GM12878 (cell line): ENCODE measurements at regions not wholly inside any gene's neighbourhood (a gene's known extent, or its start where the extent isn't known, plus 50 kb on each side); places are given as distances from the start of the nearest gene placed in this dataset.

Source experiments
- ATAC-seq: fragments of 200-7000 bp; cut with Tn5 transposase; 3 replicates; pipeline ENCODE4 v1.9.1; 2020; ENCODE audit warnings: mild to moderate bottlenecking, moderate library complexity
- BruUV-seq: library from RNA; stranded (reverse); fragments of 400-500 nt; replicated peaks from 2 replicates; lab custom pipeline; 2021; lab: Mats Ljungman, UMichigan
- CTCF ChIA-PET: fragments of 300-600 bp; sonication (Branson Sonifier 250); formaldehyde crosslinking; extraction: SDS; loops from one replicate; lab custom pipeline; 2021; ENCODE audit warnings: inconsistent platforms; lab: Yijun Ruan, JAX
- POLR2A ChIA-PET: fragments of 350-600 bp; formaldehyde crosslinking; extraction: SDS; loops from one replicate; lab custom pipeline; 2021; ENCODE audit warnings: inconsistent platforms; lab: Charles Lee
- RAD21 ChIA-PET: fragments of 300-600 bp; sonication (Branson Sonifier 250); formaldehyde crosslinking; loops from one replicate; lab custom pipeline; 2023; ENCODE audit warnings: antibody characterized with exemption; ENCODE audit not compliant: unreplicated experiment; lab: Charles Lee
- SMC1A ChIA-PET: fragments of 300-600 bp; sonication (Branson Sonifier 250); formaldehyde crosslinking; loops from one replicate; lab custom pipeline; 2023; ENCODE audit not compliant: unreplicated experiment, uncharacterized antibody; lab: Charles Lee
- DNase-seq: peaks from one replicate; pipeline ENCODE4 v3.0.0-alpha.2; 2011; ENCODE audit warnings: low read depth, low spot score
- FAIRE-seq: peaks from 3 replicates; lab custom pipeline; 2011; peaks lifted over from hg19 to GRCh38; lab: Jason Lieb, UNC
- H2AFZ ChIP-seq: 2 replicates; pipeline ENCODE4 v1.6.0; 2011; ENCODE audit warnings: low read depth, low read length, control low read depth; ENCODE audit not compliant: control insufficient read depth
- H3K27ac ChIP-seq: 2 replicates; pipeline ENCODE4 v1.5.1; 2011; ENCODE audit warnings: control low read depth; ENCODE audit not compliant: control insufficient read depth, insufficient read depth
- H3K27me3 ChIP-seq, 2 experiments: replicated peaks in 1 of 2; 2 replicates each; pipeline versions ENCODE4 v1.6.0 to v1.6.1; 2011; ENCODE audit warnings: low read length in 1 of 2; ENCODE audit not compliant: control insufficient read depth in 2 of 2, insufficient read depth in 2 of 2
- H3K36me3 ChIP-seq, 2 experiments: 2 replicates each; pipeline ENCODE4 v1.5.1; 2011; ENCODE audit warnings: low read length in 1 of 2; ENCODE audit not compliant: control insufficient read depth in 2 of 2, insufficient read depth in 2 of 2
- H3K4me1 ChIP-seq: 2 replicates; pipeline ENCODE4 v1.6.1; 2011; ENCODE audit warnings: mild to moderate bottlenecking, low read length, moderate library complexity, mixed read lengths; ENCODE audit not compliant: control insufficient read depth, insufficient read depth
- H3K4me2 ChIP-seq: 2 replicates; pipeline ENCODE4 v1.6.0; 2011; ENCODE audit warnings: control low read depth; ENCODE audit not compliant: control insufficient read depth, insufficient read depth
- H3K4me3 ChIP-seq: fragments of 200-600 bp; sonication (generic); 2 replicates; pipeline ENCODE4 v1.5.1; 2016
- H3K79me2 ChIP-seq: 2 replicates; pipeline ENCODE4 v1.6.0; 2011; ENCODE audit warnings: low read length; ENCODE audit not compliant: control insufficient read depth, insufficient read depth
- H3K9ac ChIP-seq: 2 replicates; pipeline ENCODE4 v1.8.0; 2011; ENCODE audit warnings: low read length, control low read depth, mixed read lengths; ENCODE audit not compliant: control insufficient read depth, insufficient read depth
- H3K9me3 ChIP-seq: replicated peaks from 3 replicates; pipeline ENCODE4 v1.5.1; 2011; ENCODE audit warnings: mild to moderate bottlenecking, low read length; ENCODE audit not compliant: control insufficient read depth, insufficient read depth
- H4K20me1 ChIP-seq: 2 replicates; pipeline ENCODE4 v1.6.0; 2011; ENCODE audit not compliant: control insufficient read depth, insufficient read depth
- CBX5 ChIP-seq: sonication (generic); IDR thresholded peaks from 2 replicates; pipeline ENCODE4 v1.6.1; 2016; ENCODE audit warnings: low read depth, moderate library complexity, mild to moderate bottlenecking, inconsistent platforms
- ELK1 ChIP-seq: IDR thresholded peaks from 2 replicates; pipeline ENCODE4 v1.6.1; 2012; ENCODE audit warnings: low read depth, low read length, improper control_type of control experiment
- HCFC1 ChIP-seq: fragments of 150-350 bp; IDR thresholded peaks from 2 replicates; pipeline ENCODE4 v1.6.1; 2014; ENCODE audit warnings: low read length
- MAX ChIP-seq: IDR thresholded peaks from 2 replicates; pipeline ENCODE4 v1.6.1; 2012; ENCODE audit warnings: low read depth, low read length, improper control_type of control experiment
- MYC ChIP-seq: IDR thresholded peaks from 2 replicates; pipeline ENCODE4 v1.6.1; 2011; ENCODE audit warnings: mild to moderate bottlenecking, low read length, moderate library complexity, inconsistent platforms; ENCODE audit not compliant: insufficient read depth, insufficient replicate concordance, insufficient read length, severe bottlenecking
- NFYB ChIP-seq: IDR thresholded peaks from 2 replicates; pipeline ENCODE4 v1.6.1; 2011; ENCODE audit warnings: low read depth, mild to moderate bottlenecking, low read length, improper control_type of control experiment, moderate library complexity; ENCODE audit not compliant: insufficient read depth
- NR2C1 ChIP-seq: fragments of 450-650 bp; IDR thresholded peaks from 2 replicates; pipeline ENCODE4 v1.6.1; 2017; ENCODE audit warnings: antibody characterized with exemption, mild to moderate bottlenecking, moderate library complexity
- PAX5 ChIP-seq: IDR thresholded peaks from 2 replicates; pipeline ENCODE4 v1.6.1; 2011; ENCODE audit warnings: low read depth, low read length, borderline replicate concordance
- POLR2AphosphoS2 ChIP-seq: IDR thresholded peaks from 2 replicates; pipeline ENCODE4 v1.6.1; 2011; ENCODE audit warnings: low read depth, mild to moderate bottlenecking, low read length, improper control_type of control experiment, moderate library complexity
- RUNX3 ChIP-seq: IDR thresholded peaks from 2 replicates; pipeline ENCODE4 v1.6.1; 2012; ENCODE audit warnings: low read length, inconsistent platforms
- SPI1 ChIP-seq: IDR thresholded peaks from 2 replicates; pipeline ENCODE4 v1.6.1; 2011; ENCODE audit warnings: low read depth, mild to moderate bottlenecking, low read length, moderate library complexity, borderline replicate concordance; ENCODE audit not compliant: insufficient read depth
- STAT1 ChIP-seq: fragments of 450-650 bp; conservative IDR thresholded peaks from 2 replicates; pipeline ENCODE4 v1.6.1; 2014; ENCODE audit warnings: antibody characterized with exemption, mild to moderate bottlenecking
- STAT3 ChIP-seq: IDR thresholded peaks from 2 replicates; pipeline ENCODE4 v1.6.1; 2011; ENCODE audit warnings: low read depth, low read length, improper control_type of control experiment
- USF1 ChIP-seq: IDR thresholded peaks from 2 replicates; pipeline ENCODE4 v1.6.1; 2011; ENCODE audit warnings: borderline replicate concordance, low read depth, mild to moderate bottlenecking, moderate library complexity, mixed read lengths, low read length; ENCODE audit not compliant: insufficient read depth; ENCODE audit errors: extremely low read length
- ZBTB33 ChIP-seq: fragments of 450-650 bp; IDR thresholded peaks from 2 replicates; pipeline ENCODE4 v1.6.1; 2017; ENCODE audit warnings: mild to moderate bottlenecking
- ZNF622 ChIP-seq: fragments of 450-650 bp; IDR thresholded peaks from 2 replicates; pipeline ENCODE4 v1.6.1; 2017; ENCODE audit warnings: mild to moderate bottlenecking, inconsistent platforms
- WGBS: methylation state at CpG from one replicate; pipeline ENCODE4 v1.1.6; 2016; ENCODE audit warnings: low lambda C conversion rate; ENCODE audit not compliant: insufficient replicate concordance, insufficient coverage; ENCODE audit errors: missing lambda C conversion rate; 5-methylcytosine and 5-hydroxymethylcytosine counted together
- in situ Hi-C: fragments of 300-500 bp; cut with MboI; formaldehyde crosslinking; loops from 9 replicates; pipeline ENCODE4 v1.14.3; 2018; ENCODE audit warnings: mixed read lengths
- intact Hi-C: fragments of 100-400 bp; cut with micrococcal nuclease; formaldehyde crosslinking; loops from one replicate; pipeline ENCODE4 v1.14.2; 2022; ENCODE audit not compliant: unreplicated experiment
- TF ChIP-seq, protein P1 (sequence below), 3 experiments: IDR thresholded peaks in 2 of 3; conservative IDR thresholded peaks in 1 of 3; 2 replicates each; pipeline ENCODE4 v1.5.1; 2011; ENCODE audit warnings: low read depth in 3 of 3, low read length in 3 of 3, mild to moderate bottlenecking in 3 of 3, control low read depth in 2 of 3, moderate library complexity in 2 of 3, inconsistent platforms in 1 of 3, mixed read lengths in 1 of 3; ENCODE audit not compliant: control insufficient read depth in 2 of 3, insufficient read depth in 1 of 3; ENCODE audit errors: extremely low read depth in 1 of 3
- TF ChIP-seq, protein P2 (sequence below): IDR thresholded peaks from 2 replicates; pipeline ENCODE4 v1.6.1; 2011; ENCODE audit warnings: borderline replicate concordance, low read depth, mild to moderate bottlenecking, moderate library complexity, low read length; ENCODE audit not compliant: insufficient read depth, poor library complexity, severe bottlenecking

DNA sequence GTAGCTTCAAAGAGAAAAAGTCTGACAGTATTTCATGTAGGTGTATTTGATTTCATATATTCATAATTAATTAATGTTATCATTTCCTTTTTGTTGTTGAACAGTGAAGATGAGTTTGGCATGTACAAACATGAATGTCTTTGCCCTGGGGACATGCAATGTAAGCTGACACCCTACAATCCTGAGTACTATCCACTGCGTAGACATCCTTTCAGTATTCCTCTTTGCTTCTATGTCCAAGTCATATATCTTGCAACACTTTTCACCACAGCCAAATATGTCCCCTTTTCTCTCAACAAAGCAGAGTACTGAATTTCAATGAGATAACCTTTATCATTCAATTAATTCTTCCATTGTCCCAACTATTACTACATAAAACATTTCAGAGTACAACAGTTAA, 93.6 kb downstream of the GPR37 start:
- Histone ChIP-seq H2AFZ (no peak overlapping the region), H3K9me3 (no peaks in the 10 kb centered on the region), H3K27me3 (no peaks in the 10 kb centered on the region), H3K4me3 (no peak overlapping the region), H3K79me2 (no peaks in the 10 kb centered on the region), H3K36me3 (no peaks in the 10 kb centered on the region), H3K27ac (no peak overlapping the region), H3K9ac (no peak overlapping the region), H3K4me2 (no peak overlapping the region), H4K20me1 (no peaks in the 10 kb centered on the region), H3K4me1 (no peaks in the 10 kb centered on the region)
- no peak for ATAC-seq
- intact Hi-C loops: no loop called here
- POLR2A ChIA-PET: no interaction called here
- SMC1A ChIA-PET: no interaction called here
- 40% methylated on average over 1 of the region's 1 CpG for WGBS
- in situ Hi-C loops: no loop called here
- no peak for FAIRE-seq
- DNase-seq: no peak
- no TSS peak for BruUV-seq
- CTCF ChIA-PET: no interaction called here
- RAD21 ChIA-PET: no interaction called here
- TF ChIP-seq USF1: no peak
- no peak for TF ChIP-seq NR2C1
- no peak for TF ChIP-seq ZNF622
- TF ChIP-seq, protein P1, sequence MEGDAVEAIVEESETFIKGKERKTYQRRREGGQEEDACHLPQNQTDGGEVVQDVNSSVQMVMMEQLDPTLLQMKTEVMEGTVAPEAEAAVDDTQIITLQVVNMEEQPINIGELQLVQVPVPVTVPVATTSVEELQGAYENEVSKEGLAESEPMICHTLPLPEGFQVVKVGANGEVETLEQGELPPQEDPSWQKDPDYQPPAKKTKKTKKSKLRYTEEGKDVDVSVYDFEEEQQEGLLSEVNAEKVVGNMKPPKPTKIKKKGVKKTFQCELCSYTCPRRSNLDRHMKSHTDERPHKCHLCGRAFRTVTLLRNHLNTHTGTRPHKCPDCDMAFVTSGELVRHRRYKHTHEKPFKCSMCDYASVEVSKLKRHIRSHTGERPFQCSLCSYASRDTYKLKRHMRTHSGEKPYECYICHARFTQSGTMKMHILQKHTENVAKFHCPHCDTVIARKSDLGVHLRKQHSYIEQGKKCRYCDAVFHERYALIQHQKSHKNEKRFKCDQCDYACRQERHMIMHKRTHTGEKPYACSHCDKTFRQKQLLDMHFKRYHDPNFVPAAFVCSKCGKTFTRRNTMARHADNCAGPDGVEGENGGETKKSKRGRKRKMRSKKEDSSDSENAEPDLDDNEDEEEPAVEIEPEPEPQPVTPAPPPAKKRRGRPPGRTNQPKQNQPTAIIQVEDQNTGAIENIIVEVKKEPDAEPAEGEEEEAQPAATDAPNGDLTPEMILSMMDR (IDR thresholded peaks at IDR 0.05 in 2 of 3, conservative IDR thresholded peaks at IDR 0.05 in 1 of 3; ENCODE audit: control insufficient read depth in 2 of 3, extremely low read depth in 1 of 3, insufficient read depth in 1 of 3, low read depth in 3 of 3, low read length in 3 of 3): no peak
- no peak for TF ChIP-seq MYC
- TF ChIP-seq STAT1: no peak
- TF ChIP-seq RUNX3: no peak
- TF ChIP-seq PAX5: no peak
- no peak for TF ChIP-seq ELK1
- TF ChIP-seq, protein P2, sequence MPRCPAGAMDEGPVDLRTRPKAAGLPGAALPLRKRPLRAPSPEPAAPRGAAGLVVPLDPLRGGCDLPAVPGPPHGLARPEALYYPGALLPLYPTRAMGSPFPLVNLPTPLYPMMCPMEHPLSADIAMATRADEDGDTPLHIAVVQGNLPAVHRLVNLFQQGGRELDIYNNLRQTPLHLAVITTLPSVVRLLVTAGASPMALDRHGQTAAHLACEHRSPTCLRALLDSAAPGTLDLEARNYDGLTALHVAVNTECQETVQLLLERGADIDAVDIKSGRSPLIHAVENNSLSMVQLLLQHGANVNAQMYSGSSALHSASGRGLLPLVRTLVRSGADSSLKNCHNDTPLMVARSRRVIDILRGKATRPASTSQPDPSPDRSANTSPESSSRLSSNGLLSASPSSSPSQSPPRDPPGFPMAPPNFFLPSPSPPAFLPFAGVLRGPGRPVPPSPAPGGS: no peak
- TF ChIP-seq MAX: no peak
- no peak for TF ChIP-seq ZBTB33
- TF ChIP-seq STAT3: no peak
- TF ChIP-seq NFYB: no peak
- TF ChIP-seq POLR2AphosphoS2: no peak
- no peak for TF ChIP-seq HCFC1
- no peak for TF ChIP-seq SPI1
- no peak for TF ChIP-seq CBX5
